GM23338 (cell line): ENCODE measurements at regions not wholly inside any gene's neighbourhood (a gene's known extent, or its start where the extent isn't known, plus 50 kb on each side); places are given as distances from the start of the nearest gene placed in this dataset.

Source experiments
- ATAC-seq: fragments of 200-7000 bp; cut with Tn5 transposase; 3 replicates; pipeline ENCODE4 v1.9.1; 2020
- DNase-seq: peaks from one replicate; pipeline ENCODE4 v3.0.0-alpha.2; 2015; ENCODE audit warnings: low spot score
- H2AFZ ChIP-seq: fragments of 200-600 bp; sonication (generic); 2 replicates; pipeline ENCODE4 v1.8.0; 2016; ENCODE audit warnings: antibody characterized with exemption, mild to moderate bottlenecking, moderate library complexity
- H3F3A ChIP-seq: fragments of 200-600 bp; sonication (generic); replicated peaks from 2 replicates; pipeline ENCODE4 v1.8.0; 2017; ENCODE audit warnings: antibody characterized with exemption, mixed run types, low read depth
- H3K27ac ChIP-seq: fragments of 200-600 bp; sonication (generic); 2 replicates; pipeline ENCODE4 v1.6.1; 2016; ENCODE audit warnings: low read depth
- H3K27me3 ChIP-seq: fragments of 200-600 bp; sonication (generic); 2 replicates; pipeline ENCODE4 v1.8.0; 2016; ENCODE audit warnings: mild to moderate bottlenecking, mixed run types, moderate library complexity; ENCODE audit not compliant: insufficient read depth
- H3K36me3 ChIP-seq: fragments of 200-600 bp; sonication (generic); 2 replicates; pipeline ENCODE4 v1.8.0; 2016; ENCODE audit warnings: mild to moderate bottlenecking; ENCODE audit not compliant: insufficient read depth
- H3K4me1 ChIP-seq: fragments of 200-600 bp; sonication (generic); 2 replicates; pipeline ENCODE4 v1.8.0; 2016; ENCODE audit warnings: mild to moderate bottlenecking, moderate library complexity; ENCODE audit not compliant: insufficient read depth
- H3K4me2 ChIP-seq: fragments of 200-600 bp; sonication (generic); 2 replicates; pipeline ENCODE4 v1.7.1; 2017; ENCODE audit warnings: mixed run types
- H3K4me3 ChIP-seq: fragments of 200-600 bp; sonication (generic); 2 replicates; pipeline ENCODE4 v1.6.1; 2016; ENCODE audit warnings: mixed run types
- H3K79me2 ChIP-seq: fragments of 200-600 bp; sonication (generic); replicated peaks from 2 replicates; pipeline ENCODE4 v1.8.0; 2017; ENCODE audit warnings: mild to moderate bottlenecking; ENCODE audit not compliant: insufficient read depth
- H3K9me2 ChIP-seq: fragments of 200-600 bp; sonication (generic); 2 replicates; pipeline ENCODE4 v1.8.0; 2017; ENCODE audit not compliant: insufficient read depth
- H4K20me1 ChIP-seq: fragments of 200-600 bp; sonication (generic); replicated peaks from 2 replicates; pipeline ENCODE4 v1.8.0; 2017; ENCODE audit warnings: mild to moderate bottlenecking; ENCODE audit not compliant: insufficient read depth
- H3K27ac Mint-ChIP-seq: 2 replicates; pipeline ENCODE4 v1.8.0; 2020; ENCODE audit warnings: inconsistent platforms, mild to moderate bottlenecking, moderate library complexity, mixed read lengths
- H3K27me3 Mint-ChIP-seq: 3 replicates; pipeline ENCODE4 v1.8.0; 2022; ENCODE audit warnings: low read depth, mild to moderate bottlenecking, moderate library complexity, mixed read lengths, inconsistent platforms; ENCODE audit not compliant: insufficient read depth, poor library complexity
- H3K36me3 Mint-ChIP-seq: 3 replicates; pipeline ENCODE4 v1.8.0; 2021; ENCODE audit warnings: low read depth, mild to moderate bottlenecking, inconsistent platforms, moderate library complexity, mixed read lengths
- H3K4me1 Mint-ChIP-seq: 3 replicates; pipeline ENCODE4 v1.8.0; 2020; ENCODE audit warnings: mild to moderate bottlenecking, inconsistent platforms, mixed read lengths
- H3K4me3 Mint-ChIP-seq: 3 replicates; pipeline ENCODE4 v1.8.0; 2021; ENCODE audit warnings: moderate library complexity, mild to moderate bottlenecking, inconsistent platforms, mixed read lengths
- H3K9me3 Mint-ChIP-seq: 3 replicates; pipeline ENCODE4 v1.8.0; 2020; ENCODE audit warnings: moderate library complexity, mild to moderate bottlenecking, inconsistent platforms, mixed read lengths
- CREB1 ChIP-seq: fragments of 250-450 bp; sonication (Bioruptor Pico); IDR thresholded peaks from 2 replicates; pipeline ENCODE4 v1.5.0; 2020; ENCODE audit warnings: low read depth, mild to moderate bottlenecking, moderate library complexity
- CTCF ChIP-seq, 2 experiments: fragments of 200-600 bp in 1 of 2; sonication (generic) in 1 of 2; conservative IDR thresholded peaks; 2 replicates each; pipeline versions ENCODE4 v1.5.1 to v1.6.1; 2016 to 2017; ENCODE audit warnings: antibody characterized with exemption in 2 of 2, low read depth in 2 of 2, mild to moderate bottlenecking in 2 of 2, moderate library complexity in 1 of 2
- ETS1 ChIP-seq: IDR thresholded peaks from 2 replicates; pipeline ENCODE4 v1.6.1; 2016; ENCODE audit warnings: antibody characterized with exemption
- EZH2 ChIP-seq: fragments of 200-600 bp; sonication (generic); IDR thresholded peaks from one replicate; pipeline ENCODE4 v1.8.0; 2017; ENCODE audit warnings: antibody characterized with exemption, mild to moderate bottlenecking, low read depth; ENCODE audit not compliant: unreplicated experiment
- EZH2phosphoT487 ChIP-seq: fragments of 200-600 bp; sonication (generic); IDR thresholded peaks from one replicate; pipeline ENCODE4 v1.8.1; 2018; ENCODE audit warnings: antibody characterized with exemption; ENCODE audit not compliant: unreplicated experiment
- JUNB ChIP-seq: IDR thresholded peaks from one replicate; pipeline ENCODE4 v1.6.1; 2016; ENCODE audit warnings: antibody characterized with exemption; ENCODE audit not compliant: unreplicated experiment
- NANOG ChIP-seq: IDR thresholded peaks from 2 replicates; pipeline ENCODE4 v1.6.1; 2016; ENCODE audit warnings: antibody characterized with exemption, borderline replicate concordance
- POLR2AphosphoS5 ChIP-seq: IDR thresholded peaks from 2 replicates; pipeline ENCODE4 v1.6.1; 2016; ENCODE audit warnings: antibody characterized with exemption, low read depth
- REST ChIP-seq: IDR thresholded peaks from one replicate; pipeline ENCODE4 v1.6.1; 2018; ENCODE audit warnings: antibody characterized with exemption; ENCODE audit not compliant: unreplicated experiment
- STAT1 ChIP-seq: IDR thresholded peaks from one replicate; pipeline ENCODE4 v1.6.1; 2016; ENCODE audit warnings: antibody characterized with exemption; ENCODE audit not compliant: unreplicated experiment
- ZNF114 ChIP-seq: fragments of 250-450 bp; sonication (Bioruptor Pico); IDR thresholded peaks from 2 replicates; pipeline ENCODE4 v1.5.0; 2020; ENCODE audit warnings: mild to moderate bottlenecking, moderate library complexity
- ZNF331 ChIP-seq: fragments of 250-450 bp; sonication (Bioruptor Pico); IDR thresholded peaks from 2 replicates; pipeline ENCODE4 v1.5.0; 2020; ENCODE audit warnings: low read depth, mild to moderate bottlenecking, moderate library complexity
- ZNF462 ChIP-seq: fragments of 250-450 bp; sonication (Bioruptor Pico); IDR thresholded peaks from 2 replicates; pipeline ENCODE4 v1.5.0; 2020; ENCODE audit warnings: mild to moderate bottlenecking, moderate library complexity

GRCh38 chr12:77248036-77248435, 182.7 kb upstream of the E2F7 start (continued):
- TF ChIP-seq ZNF462 (CRISPR knock-in tag) (no peak), ZNF114 (CRISPR knock-in tag) (no peak)

GRCh38 chr12:77247542-77247941, 182.2 kb upstream of the E2F7 start:
- no peaks in the 10 kb centered on the region for H3K4me1 Mint-ChIP-seq
- Histone ChIP-seq H3K4me2 (no peak overlapping the region), H2AFZ (peak overlapping the region; percentile 70), H3K4me1 (no peaks in the 10 kb centered on the region), H3K9me2 (0 out of 2 replicates have a peak, but pooled peaks cover 2% of the 10 kb centered on the region), H3K79me2 (no peaks in the 10 kb centered on the region), H3K4me3 (no peak overlapping the region), H4K20me1 (no peaks in the 10 kb centered on the region), H3K27ac (no peak overlapping the region), H3K27me3 (no peaks in the 10 kb centered on the region), H3F3A (no peaks in the 10 kb centered on the region), H3K36me3 (no peaks in the 10 kb centered on the region)
- DNase-seq (no peak), ATAC-seq (no peak)
- H3K27ac Mint-ChIP-seq: no peak overlapping the region
- H3K4me3 Mint-ChIP-seq: no peak overlapping the region
- H3K9me3 Mint-ChIP-seq: no peaks in the 10 kb centered on the region
- peaks cover 2% of the 10 kb centered on the region for H3K27me3 Mint-ChIP-seq
- H3K36me3 Mint-ChIP-seq: no peaks in the 10 kb centered on the region
- no peak for TF ChIP-seq EZH2phosphoT487
- TF ChIP-seq ETS1: no peak
- TF ChIP-seq EZH2: no peak
- TF ChIP-seq ZNF331: no peak
- no peak for TF ChIP-seq ZNF114 (CRISPR knock-in tag)
- no peak for TF ChIP-seq NANOG
- TF ChIP-seq REST: no peak
- no peak for TF ChIP-seq POLR2AphosphoS5
- no peak for TF ChIP-seq CTCF (conservative IDR thresholded peaks at IDR 0.05; ENCODE audit: low read depth in 2 of 2)
- no peak for TF ChIP-seq JUNB
- TF ChIP-seq STAT1: no peak
- TF ChIP-seq CREB1 (CRISPR knock-in tag): no peak
